ENCODE measurements at regions not wholly inside any gene's neighbourhood (a gene's known extent, or its start where the extent isn't known, plus 50 kb on each side); places are given as distances from the start of the nearest gene placed in this dataset.

DNA sequence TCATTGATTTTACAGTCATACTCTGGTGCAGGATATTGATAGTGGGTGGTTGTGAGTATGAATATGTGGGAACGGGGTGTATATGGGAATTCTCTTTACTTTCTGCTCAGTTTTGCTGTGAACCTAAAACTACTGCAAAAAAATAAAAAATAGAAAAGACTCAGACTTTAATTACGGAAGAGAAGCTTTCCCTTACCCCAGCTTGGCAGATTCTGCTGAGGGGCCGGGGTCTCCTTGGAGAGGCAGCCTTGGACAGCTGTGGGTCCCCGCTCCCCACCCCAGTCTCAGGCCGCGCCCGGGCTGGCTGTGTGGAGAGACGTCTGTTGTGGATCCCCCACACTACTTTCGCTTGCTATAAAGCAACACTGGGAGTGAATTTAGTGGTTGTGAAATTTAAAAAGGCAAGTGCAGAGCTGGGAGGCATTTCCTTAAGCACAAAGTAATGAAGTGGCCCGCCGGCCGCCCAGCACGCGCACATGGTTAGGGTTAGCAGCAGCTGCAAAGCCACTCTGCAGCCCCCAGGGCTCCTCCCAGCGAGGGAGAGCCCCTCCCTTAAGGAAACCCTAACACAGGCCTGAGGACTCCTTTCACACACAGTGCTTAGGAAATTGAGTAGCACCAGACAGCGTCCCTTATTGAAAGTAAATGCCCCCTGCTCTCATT, 102.4 kb downstream of the DDX1 start:
- TF ChIP-seq, protein P1, sequence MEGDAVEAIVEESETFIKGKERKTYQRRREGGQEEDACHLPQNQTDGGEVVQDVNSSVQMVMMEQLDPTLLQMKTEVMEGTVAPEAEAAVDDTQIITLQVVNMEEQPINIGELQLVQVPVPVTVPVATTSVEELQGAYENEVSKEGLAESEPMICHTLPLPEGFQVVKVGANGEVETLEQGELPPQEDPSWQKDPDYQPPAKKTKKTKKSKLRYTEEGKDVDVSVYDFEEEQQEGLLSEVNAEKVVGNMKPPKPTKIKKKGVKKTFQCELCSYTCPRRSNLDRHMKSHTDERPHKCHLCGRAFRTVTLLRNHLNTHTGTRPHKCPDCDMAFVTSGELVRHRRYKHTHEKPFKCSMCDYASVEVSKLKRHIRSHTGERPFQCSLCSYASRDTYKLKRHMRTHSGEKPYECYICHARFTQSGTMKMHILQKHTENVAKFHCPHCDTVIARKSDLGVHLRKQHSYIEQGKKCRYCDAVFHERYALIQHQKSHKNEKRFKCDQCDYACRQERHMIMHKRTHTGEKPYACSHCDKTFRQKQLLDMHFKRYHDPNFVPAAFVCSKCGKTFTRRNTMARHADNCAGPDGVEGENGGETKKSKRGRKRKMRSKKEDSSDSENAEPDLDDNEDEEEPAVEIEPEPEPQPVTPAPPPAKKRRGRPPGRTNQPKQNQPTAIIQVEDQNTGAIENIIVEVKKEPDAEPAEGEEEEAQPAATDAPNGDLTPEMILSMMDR (tag by site-specific recombination; IDR thresholded peaks at IDR 0.05): no peak
- TF ChIP-seq ZNF324 (tag by site-specific recombination; IDR thresholded peaks at IDR 0.05) (no peak), ZBTB20 (tag by site-specific recombination; IDR thresholded peaks at IDR 0.05) (no peak), ZNF404 (tag by site-specific recombination; IDR thresholded peaks at IDR 0.05) (no peak), ZNF335 (tag by site-specific recombination; conservative IDR thresholded peaks at IDR 0.05) (no peak), TRIM28 (IDR thresholded peaks at IDR 0.05; ENCODE audit: borderline replicate concordance, low read length) (no peak), YY1 (tag by site-specific recombination; IDR thresholded peaks at IDR 0.05) (no peak), ZFP3 (tag by site-specific recombination; IDR thresholded peaks at IDR 0.05; ENCODE audit: low read depth) (no peak), MYNN (tag by site-specific recombination; IDR thresholded peaks at IDR 0.05; ENCODE audit: borderline replicate concordance) (no peak), ZSCAN30 (tag by site-specific recombination; IDR thresholded peaks at IDR 0.05) (no peak), ZNF292 (tag by site-specific recombination; IDR thresholded peaks at IDR 0.05; ENCODE audit: borderline replicate concordance, low read depth) (no peak)
- TF ChIP-seq, protein P2, sequence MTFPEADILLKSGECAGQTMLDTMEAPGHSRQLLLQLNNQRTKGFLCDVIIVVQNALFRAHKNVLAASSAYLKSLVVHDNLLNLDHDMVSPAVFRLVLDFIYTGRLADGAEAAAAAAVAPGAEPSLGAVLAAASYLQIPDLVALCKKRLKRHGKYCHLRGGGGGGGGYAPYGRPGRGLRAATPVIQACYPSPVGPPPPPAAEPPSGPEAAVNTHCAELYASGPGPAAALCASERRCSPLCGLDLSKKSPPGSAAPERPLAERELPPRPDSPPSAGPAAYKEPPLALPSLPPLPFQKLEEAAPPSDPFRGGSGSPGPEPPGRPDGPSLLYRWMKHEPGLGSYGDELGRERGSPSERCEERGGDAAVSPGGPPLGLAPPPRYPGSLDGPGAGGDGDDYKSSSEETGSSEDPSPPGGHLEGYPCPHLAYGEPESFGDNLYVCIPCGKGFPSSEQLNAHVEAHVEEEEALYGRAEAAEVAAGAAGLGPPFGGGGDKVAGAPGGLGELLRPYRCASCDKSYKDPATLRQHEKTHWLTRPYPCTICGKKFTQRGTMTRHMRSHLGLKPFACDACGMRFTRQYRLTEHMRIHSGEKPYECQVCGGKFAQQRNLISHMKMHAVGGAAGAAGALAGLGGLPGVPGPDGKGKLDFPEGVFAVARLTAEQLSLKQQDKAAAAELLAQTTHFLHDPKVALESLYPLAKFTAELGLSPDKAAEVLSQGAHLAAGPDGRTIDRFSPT (tag by site-specific recombination; IDR thresholded peaks at IDR 0.05): no peak
- TF ChIP-seq, protein P3, sequence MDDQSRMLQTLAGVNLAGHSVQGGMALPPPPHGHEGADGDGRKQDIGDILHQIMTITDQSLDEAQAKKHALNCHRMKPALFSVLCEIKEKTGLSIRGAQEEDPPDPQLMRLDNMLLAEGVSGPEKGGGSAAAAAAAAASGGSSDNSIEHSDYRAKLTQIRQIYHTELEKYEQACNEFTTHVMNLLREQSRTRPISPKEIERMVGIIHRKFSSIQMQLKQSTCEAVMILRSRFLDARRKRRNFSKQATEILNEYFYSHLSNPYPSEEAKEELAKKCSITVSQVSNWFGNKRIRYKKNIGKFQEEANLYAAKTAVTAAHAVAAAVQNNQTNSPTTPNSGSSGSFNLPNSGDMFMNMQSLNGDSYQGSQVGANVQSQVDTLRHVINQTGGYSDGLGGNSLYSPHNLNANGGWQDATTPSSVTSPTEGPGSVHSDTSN (CRISPR knock-in tag; IDR thresholded peaks at IDR 0.05): no peak
